IgD-negative memory B cell (primary cell): ENCODE measurements at regions not wholly inside any gene's neighbourhood (a gene's known extent, or its start where the extent isn't known, plus 50 kb on each side); places are given as distances from the start of the nearest gene placed in this dataset.
A peak's percentile ranks its signal among the peaks of the same experiment; 100 is the strongest.
"Not testable (repeated sequence)": the region's sequence is repeated elsewhere in the genome, so short reads cannot be mapped to it uniquely, and the experiment has no call there.

Source experiments
- H3K27ac Mint-ChIP-seq, 3 donors: one replicate each; pipeline ENCODE4 v1.8.0; 2020 to 2022; ENCODE audit warnings: mild to moderate bottlenecking in 3 of 3, mixed read lengths in 3 of 3, moderate library complexity in 1 of 3
- H3K27me3 Mint-ChIP-seq: one replicate; pipeline ENCODE4 v1.8.0; 2021; ENCODE audit warnings: mixed read lengths
- H3K36me3 Mint-ChIP-seq: one replicate; pipeline ENCODE4 v1.8.0; 2020; ENCODE audit warnings: mild to moderate bottlenecking, mixed read lengths
- H3K4me1 Mint-ChIP-seq, 3 donors: one replicate each; pipeline ENCODE4 v1.8.0; 2020 to 2022; ENCODE audit warnings: mixed read lengths in 3 of 3, mild to moderate bottlenecking in 1 of 3
- H3K4me3 Mint-ChIP-seq, 4 donors: one replicate each; pipeline ENCODE4 v1.8.0; 2020 to 2022; ENCODE audit warnings: mild to moderate bottlenecking in 4 of 4, mixed read lengths in 4 of 4, moderate library complexity in 3 of 4
- H3K9me3 Mint-ChIP-seq, 3 donors: one replicate each; pipeline ENCODE4 v1.8.0; 2020 to 2021; ENCODE audit warnings: mixed read lengths in 3 of 3, mild to moderate bottlenecking in 1 of 3

DNA sequence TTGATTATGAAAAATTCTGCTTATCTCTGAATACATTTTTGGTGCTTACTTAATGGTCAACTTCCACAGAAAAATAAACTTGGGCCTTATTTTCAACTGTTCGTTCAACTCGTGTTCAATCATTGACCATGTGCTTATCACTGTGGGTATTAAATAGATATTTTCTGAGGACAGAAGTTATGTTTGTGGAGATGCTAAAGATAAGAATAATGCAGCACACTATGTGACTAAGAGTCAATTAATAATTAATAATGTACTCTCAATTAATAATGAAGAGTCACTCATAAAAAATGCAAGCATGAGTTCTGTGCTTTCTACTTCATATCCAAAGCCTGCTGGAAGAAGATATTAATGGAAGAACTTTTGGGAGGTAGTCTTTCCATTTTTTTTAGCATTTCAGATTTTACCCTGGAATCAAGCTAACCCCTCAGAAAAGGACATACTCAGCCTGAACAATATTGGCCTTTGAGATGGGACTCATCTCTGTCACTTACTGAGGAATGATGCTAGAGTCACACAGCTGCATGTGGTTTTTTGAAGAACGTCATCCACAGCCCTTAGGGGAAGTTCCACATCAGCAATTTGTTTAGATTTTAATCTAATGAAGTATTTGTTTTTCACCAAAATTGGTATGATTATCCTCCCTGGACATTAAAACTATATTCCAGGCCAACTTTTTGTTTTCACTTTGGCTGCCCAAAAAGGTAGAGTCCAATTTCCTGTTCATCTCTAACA lies 191.9 kb upstream of the CRIM1 start:
- H3K27me3 Mint-ChIP-seq, result no peaks in the 10 kb centered on the region
- no peaks in the 10 kb centered on the region for H3K4me1 Mint-ChIP-seq
- H3K36me3 Mint-ChIP-seq, result no peaks in the 10 kb centered on the region
- no peaks in the 10 kb centered on the region for H3K9me3 Mint-ChIP-seq
- H3K4me3 Mint-ChIP-seq, result no peak overlapping the region
- H3K27ac Mint-ChIP-seq, result no peak overlapping the region

DNA sequence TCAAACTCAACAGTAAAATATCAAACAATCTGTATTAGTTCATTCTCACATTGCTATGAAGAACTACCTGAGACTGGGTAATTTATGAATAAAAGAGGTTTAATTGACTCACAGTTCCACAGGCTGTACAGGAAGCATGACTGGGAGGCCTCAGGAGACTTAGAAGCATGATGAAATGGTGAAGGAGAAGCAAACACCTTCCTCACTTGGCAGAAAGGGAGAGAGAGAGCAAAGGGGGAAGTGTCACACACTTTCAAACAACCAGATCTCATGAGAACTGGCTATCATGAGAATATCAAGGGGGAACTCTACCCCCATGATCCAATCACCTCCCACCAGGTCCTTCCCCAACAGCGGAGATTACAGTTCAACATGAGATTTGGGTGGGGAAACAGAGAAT lies 198.5 kb upstream of the CRIM1 start:
- not testable (repeated sequence) for H3K9me3 Mint-ChIP-seq, H3K27ac Mint-ChIP-seq, H3K4me1 Mint-ChIP-seq, H3K4me3 Mint-ChIP-seq, H3K27me3 Mint-ChIP-seq, H3K36me3 Mint-ChIP-seq

DNA sequence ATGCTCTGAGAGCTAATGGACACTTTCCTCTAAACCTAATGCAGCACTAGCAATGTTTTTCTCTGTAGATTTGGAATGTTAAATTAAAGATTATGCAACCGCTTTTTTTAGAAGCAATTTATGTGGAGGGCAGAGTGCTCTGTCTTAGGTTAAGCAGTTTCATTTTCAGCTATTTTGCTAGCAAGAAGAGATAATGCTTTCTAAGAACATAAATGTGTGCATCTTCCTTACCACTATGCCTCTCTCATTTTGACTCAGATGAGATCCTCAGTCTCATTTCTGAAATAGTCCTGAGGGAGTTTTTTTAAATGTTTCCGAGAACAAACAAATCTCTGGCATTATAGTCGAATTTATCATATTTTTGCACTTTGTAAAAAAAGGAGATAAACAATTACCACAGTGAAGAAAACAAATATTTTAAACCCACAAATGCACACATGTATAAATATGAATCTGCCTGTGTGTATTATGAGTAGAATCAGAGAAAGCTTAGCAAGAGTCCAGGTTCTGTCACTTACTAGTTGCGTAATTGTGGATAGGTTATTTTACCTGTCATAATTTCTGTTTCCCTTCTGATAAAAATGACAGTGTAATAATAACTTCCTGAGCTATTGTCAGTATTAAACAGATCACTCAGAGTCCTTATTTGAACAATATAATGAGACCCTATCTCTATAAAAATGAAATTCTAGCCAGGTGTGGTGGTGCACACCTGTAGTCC lies 207.7 kb upstream of the CRIM1 start:
- Mint-ChIP-seq H3K4me3 (no peak overlapping the region), H3K9me3 (peaks cover 0 to 2% (median 0%) of the 10 kb centered on the region in 3 donors), H3K27ac (no peak overlapping the region), H3K27me3 (no peaks in the 10 kb centered on the region), H3K36me3 (no peaks in the 10 kb centered on the region), H3K4me1 (no peaks in the 10 kb centered on the region)

DNA sequence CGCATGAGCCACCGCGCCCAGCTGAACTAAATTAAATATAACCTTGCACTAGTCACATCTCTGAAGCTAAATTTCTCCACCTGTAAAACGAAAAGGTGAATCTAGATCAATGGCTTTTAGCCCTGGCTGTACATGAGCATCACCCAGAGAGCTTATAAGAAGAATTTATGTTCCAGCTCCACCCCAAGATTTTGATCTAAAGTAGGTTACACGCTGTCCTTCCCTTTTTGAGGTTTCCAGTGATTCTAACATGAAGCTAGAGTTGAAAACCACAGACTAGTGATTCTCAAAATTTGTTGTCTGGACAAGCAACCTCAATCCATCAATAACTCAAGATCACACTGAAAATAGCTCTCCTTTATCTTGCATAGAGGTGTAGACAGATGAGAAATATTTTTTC lies 208.8 kb upstream of the CRIM1 start:
- no peaks in the 10 kb centered on the region for H3K4me1 Mint-ChIP-seq
- no peaks in the 10 kb centered on the region for H3K27me3 Mint-ChIP-seq
- no peak overlapping the region for H3K27ac Mint-ChIP-seq
- peaks cover 0 to 2% (median 0%) of the 10 kb centered on the region in 3 donors for H3K9me3 Mint-ChIP-seq
- H3K36me3 Mint-ChIP-seq, result no peaks in the 10 kb centered on the region
- peak overlapping the region in 1 of 4 donors; percentile 38 for H3K4me3 Mint-ChIP-seq

DNA sequence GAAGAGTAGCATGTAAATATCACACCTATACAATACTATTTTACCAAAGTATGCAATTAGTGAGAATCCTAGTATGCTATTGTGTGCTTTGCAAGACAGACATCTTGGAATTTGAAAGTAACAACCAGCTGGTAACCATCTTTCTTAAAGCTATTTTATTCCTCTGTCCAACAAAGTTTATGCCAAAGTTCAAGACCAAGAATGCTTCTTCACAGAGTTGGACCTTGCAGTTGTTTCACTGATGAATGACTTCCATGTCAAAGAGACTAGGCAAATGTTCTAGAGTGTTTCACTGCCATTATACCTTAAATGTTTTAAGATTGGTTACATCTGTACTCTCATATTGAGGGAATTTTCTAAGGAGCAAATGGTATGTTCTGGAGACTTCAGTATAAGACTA lies 215.2 kb upstream of the CRIM1 start:
- Mint-ChIP-seq H3K4me3 (peak overlapping the region in 1 of 4 donors; percentile 63), H3K9me3 (peaks cover 0 to 2% (median 0%) of the 10 kb centered on the region in 3 donors), H3K27ac (no peak overlapping the region)

DNA sequence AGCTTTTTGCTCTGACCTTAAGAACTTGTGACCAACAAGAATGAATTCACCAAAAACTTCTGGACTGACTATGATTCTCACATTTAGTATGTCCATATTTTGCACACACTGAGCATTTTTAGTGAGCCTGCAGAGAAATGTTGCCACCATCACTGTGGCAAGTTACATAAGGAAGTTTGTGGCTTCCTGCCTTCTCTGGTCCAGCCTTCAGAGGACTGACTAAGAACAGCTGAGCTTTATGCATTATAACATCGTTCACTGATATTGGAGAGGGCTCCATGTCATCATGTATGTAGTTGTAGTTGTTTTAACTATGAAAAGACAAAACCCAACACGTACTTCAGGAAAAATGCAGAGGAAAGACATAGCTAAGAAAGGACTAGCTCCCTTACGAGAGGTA lies 218.0 kb upstream of the CRIM1 start:
- Mint-ChIP-seq H3K27me3 (no peaks in the 10 kb centered on the region), H3K9me3 (no peaks in the 10 kb centered on the region), H3K36me3 (no peaks in the 10 kb centered on the region), H3K27ac (peak overlapping the region in 1 of 3 donors; percentile 41), H3K4me1 (no peaks in the 10 kb centered on the region), H3K4me3 (no peak overlapping the region)

More for the DNA sequence above, 215.2 kb upstream of the CRIM1 start:
- no peaks in the 10 kb centered on the region for H3K27me3 Mint-ChIP-seq
- no peaks in the 10 kb centered on the region for H3K4me1 Mint-ChIP-seq
- no peaks in the 10 kb centered on the region for H3K36me3 Mint-ChIP-seq

DNA sequence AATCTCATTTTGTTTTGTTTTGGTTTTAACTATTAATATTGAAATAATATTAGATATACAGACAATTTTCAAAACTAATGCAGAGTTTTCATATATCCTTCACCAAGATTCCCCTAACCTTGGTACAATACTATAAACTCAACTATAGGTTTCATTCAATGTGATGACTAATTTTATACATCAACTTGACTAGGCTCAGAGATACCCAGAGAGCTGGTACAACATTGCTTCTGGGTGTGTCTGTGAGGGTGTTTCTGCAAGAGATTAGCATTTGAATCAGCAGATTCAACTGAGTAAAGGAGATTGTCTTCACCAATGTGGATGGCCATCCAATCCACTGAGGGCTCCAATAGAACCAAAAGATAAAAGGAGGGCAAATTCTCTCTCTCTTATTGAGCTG lies 221.3 kb upstream of the CRIM1 start:
- Mint-ChIP-seq H3K9me3 (no peaks in the 10 kb centered on the region), H3K27me3 (peaks cover 4% of the 10 kb centered on the region), H3K27ac (no peak overlapping the region)

DNA sequence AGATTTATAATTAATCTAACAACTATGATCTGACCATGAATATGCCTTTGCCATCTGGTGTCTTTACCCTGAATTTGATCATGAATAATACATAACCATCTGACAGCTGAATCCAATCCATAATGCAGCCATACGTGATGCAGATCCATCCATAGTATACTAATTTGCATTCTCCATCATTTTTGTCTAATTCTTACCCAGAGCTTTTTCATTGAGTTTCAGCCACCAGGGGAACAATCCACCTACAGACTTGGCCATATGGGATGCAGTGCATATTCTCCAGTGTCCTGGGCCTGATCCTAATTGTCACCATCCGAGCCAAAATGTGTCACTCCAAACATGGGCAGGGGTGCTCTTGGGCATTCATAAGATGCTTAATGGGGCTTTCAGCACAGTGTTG lies 227.2 kb upstream of the CRIM1 start:
- Mint-ChIP-seq H3K27me3 (peaks cover 4% of the 10 kb centered on the region), H3K36me3 (no peaks in the 10 kb centered on the region), H3K9me3 (peaks cover 0 to 3% (median 2%) of the 10 kb centered on the region in 3 donors), H3K27ac (no peak overlapping the region), H3K4me1 (no peaks in the 10 kb centered on the region), H3K4me3 (no peak overlapping the region)

More for the DNA sequence above, 221.3 kb upstream of the CRIM1 start:
- Mint-ChIP-seq H3K36me3 (no peaks in the 10 kb centered on the region), H3K4me1 (no peaks in the 10 kb centered on the region), H3K4me3 (no peak overlapping the region)

DNA sequence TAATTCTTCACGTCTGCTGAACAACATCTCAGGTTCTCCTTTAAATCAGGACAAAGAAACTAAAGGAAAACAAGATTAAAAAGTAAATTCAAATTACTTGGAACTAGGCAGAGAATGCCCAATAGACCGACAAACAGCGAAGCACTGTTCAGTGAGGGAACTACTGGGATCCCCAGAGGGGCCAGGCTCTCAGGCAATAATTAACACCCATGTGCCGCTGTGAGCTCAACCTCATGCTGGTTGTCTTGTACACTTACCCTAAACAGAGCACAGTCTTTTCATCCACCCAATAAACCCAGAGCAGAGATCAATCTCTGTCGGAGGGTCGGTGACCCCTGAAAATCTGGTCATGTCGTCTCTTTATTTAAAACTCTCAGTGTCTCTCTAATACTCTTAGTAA lies 229.9 kb upstream of the CRIM1 start:
- Mint-ChIP-seq H3K27me3 (peaks cover 2% of the 10 kb centered on the region), H3K4me3 (no peak overlapping the region), H3K36me3 (peaks cover 2% of the 10 kb centered on the region), H3K27ac (no peak overlapping the region), H3K4me1 (no peaks in the 10 kb centered on the region), H3K9me3 (peaks cover 2 to 8% (median 7%) of the 10 kb centered on the region in 3 donors)

DNA sequence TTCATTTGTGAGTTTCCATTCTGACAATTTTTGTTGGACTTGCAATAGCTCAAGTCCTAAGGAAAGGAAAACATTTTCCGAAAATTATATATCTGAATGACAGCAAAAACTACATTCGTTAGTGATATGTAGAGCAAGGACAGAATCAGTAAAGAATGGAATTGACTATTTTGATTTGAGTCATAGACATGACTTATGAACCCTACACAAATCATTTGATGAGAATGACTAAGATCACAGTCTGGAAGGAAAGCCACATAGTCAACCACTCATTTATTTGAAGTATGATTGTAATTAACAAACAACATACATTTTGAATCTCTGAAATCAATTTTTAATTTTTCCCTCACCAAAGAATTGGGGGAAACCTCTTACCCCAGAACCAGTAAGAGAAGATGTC lies 231.6 kb upstream of the CRIM1 start:
- Mint-ChIP-seq H3K27me3 (no peaks in the 10 kb centered on the region), H3K4me3 (no peak overlapping the region), H3K36me3 (peaks cover 2% of the 10 kb centered on the region), H3K9me3 (peaks cover 2 to 8% (median 7%) of the 10 kb centered on the region in 3 donors), H3K4me1 (no peaks in the 10 kb centered on the region), H3K27ac (no peak overlapping the region)

DNA sequence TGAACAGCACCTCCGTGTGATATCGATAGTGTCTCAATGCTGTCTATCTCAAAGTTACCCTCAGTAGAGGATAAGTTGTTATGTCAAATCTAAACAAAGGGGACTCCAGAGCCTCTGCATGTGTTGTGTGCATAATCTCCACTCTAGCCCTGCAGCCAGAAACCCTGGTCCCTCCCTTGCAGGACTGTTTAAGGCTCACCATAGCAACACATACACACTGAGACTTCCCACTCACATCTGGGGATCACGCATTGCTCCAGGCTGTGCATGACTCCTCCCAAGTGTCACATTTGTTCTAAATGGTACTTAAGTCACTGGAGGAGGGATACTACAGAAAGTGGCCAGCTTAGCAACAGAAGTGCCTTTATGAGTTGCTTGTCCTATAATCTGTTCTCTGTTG lies 258.6 kb upstream of the CRIM1 start:
- Mint-ChIP-seq H3K27me3 (no peaks in the 10 kb centered on the region), H3K36me3 (no peaks in the 10 kb centered on the region), H3K27ac (no peak overlapping the region), H3K4me1 (no peaks in the 10 kb centered on the region), H3K4me3 (no peak overlapping the region), H3K9me3 (peaks cover 8 to 10% (median 9%) of the 10 kb centered on the region in 3 donors)

DNA sequence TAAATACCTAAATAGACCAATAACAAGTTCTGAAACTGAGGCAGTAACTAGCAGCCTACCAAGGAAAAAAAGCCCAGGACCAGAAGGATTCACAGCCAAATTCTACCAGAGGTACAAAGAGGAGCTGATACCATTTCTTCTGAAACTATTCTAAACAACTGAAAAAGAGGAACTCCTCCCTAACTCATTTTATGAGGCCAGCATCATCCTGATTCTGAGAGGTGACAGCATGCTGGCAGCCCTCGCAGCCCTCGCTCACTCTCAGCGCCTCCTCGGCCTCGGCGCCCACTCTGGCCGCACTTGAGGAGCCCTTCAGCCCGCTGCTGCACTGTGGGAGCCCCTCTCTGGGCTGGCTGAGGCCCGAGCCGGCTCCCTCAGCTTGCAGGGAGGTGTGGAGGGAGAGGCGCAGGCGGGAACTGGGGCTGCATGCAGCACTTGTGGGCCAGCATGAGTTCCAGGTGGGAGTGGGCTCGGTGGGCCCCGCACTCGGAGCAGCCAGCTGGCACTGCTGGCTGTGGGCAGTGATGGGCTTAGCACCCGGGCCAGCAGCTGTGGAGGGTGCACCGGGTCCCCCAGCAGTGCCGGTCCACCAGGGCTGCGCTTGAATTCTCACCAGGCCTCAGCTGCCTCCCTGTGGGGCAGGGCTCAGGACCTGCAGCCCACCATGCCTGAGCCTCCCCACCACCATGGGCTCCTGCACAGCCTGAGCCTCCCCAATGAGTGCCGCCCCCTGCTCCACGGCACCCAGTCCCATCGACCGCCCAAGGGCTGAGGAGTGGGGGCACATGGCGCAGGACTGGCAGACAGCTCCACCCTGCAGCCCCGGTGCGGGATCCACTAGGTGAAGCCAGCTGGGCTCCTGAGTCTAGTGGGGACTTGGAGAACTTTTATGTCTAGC lies 263.5 kb upstream of the CRIM1 start:
- H3K27ac Mint-ChIP-seq, H3K4me3 Mint-ChIP-seq: not testable (repeated sequence)

DNA sequence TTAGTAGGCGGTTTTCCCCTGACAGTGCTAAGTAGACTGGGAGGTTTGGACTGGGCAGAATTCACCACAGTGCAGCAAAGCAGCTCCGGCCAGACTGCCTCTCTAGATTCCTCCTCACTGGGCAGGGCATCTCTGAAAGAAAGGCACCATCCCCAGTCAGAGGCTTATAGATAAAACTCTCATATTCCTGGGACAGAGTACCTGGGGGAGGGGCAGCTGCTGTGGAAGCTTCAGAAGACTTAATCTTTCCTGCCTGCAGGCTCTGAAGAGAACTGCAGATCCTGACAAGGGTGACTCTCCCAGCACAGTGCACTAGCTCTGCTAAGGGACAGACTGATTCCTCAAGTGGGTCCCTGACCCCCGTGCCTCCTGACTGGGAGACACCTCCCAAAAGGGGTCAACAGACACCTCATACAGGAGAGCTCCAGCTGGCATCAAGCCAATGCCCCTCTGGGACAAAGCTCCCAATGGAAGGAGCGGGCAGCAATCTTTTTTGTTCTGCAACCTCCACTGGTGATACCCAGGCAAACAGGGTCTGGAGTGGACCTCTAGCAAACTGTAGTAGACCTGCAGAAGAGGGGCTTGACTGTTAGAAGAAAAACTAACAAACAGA lies 266.8 kb upstream of the CRIM1 start:
- peaks cover 1 to 17% (median 9%) of the 10 kb centered on the region in 3 donors for H3K9me3 Mint-ChIP-seq
- no peaks in the 10 kb centered on the region for H3K27me3 Mint-ChIP-seq
- no peaks in the 10 kb centered on the region for H3K4me1 Mint-ChIP-seq
- H3K27ac Mint-ChIP-seq, result no peak overlapping the region
- no peaks in the 10 kb centered on the region for H3K36me3 Mint-ChIP-seq
- no peak overlapping the region for H3K4me3 Mint-ChIP-seq

More for the DNA sequence above, 263.5 kb upstream of the CRIM1 start:
- H3K9me3 Mint-ChIP-seq, result peaks cover 11 to 16% (median 11%) of the 10 kb centered on the region in 3 donors
- H3K4me1 Mint-ChIP-seq, H3K27me3 Mint-ChIP-seq, H3K36me3 Mint-ChIP-seq: not testable (repeated sequence)

DNA sequence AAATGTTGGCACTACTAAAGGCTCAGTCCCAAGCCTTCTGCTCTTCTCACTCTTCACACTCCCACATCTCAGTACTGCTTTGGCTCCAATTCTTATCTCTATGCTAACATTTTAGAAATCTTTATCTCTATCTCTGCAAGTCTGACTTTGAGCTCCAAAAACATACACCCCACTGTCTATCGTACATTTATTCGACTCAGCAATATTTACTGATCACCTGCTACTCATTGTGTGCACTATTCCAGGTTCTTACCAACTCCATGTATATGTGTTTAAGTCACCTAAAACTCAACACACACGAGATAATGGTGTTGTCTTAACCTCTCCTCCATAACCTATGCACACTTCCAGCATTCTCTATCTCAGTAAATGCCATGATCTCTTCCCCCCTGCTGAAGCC lies 268.2 kb upstream of the CRIM1 start:
- H3K9me3 Mint-ChIP-seq, result peaks cover 1 to 15% (median 6%) of the 10 kb centered on the region in 3 donors
- H3K36me3 Mint-ChIP-seq, result no peaks in the 10 kb centered on the region
- no peaks in the 10 kb centered on the region for H3K27me3 Mint-ChIP-seq
- no peak overlapping the region for H3K4me3 Mint-ChIP-seq
- no peak overlapping the region for H3K27ac Mint-ChIP-seq
- H3K4me1 Mint-ChIP-seq, result no peaks in the 10 kb centered on the region

DNA sequence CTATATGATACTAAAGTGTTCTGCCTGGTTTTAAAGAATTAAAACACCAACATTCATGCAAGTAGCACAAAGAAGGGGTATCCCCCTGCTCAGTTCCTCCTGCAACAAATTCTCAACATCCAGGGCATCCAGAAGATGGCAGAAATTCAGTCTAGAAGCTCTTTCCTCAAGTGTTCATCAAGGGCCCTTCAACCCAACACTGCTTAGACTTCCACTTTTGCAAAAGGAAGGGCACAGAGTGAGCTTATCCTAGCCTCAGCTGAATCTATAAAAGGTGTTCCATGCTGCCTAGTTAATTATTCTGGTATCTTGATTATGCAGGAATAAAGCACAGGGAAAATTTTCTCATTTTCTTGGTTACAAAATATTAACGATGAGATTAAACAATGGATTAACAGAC lies 275.8 kb upstream of the CRIM1 start:
- Mint-ChIP-seq H3K4me3 (no peak overlapping the region), H3K27me3 (no peaks in the 10 kb centered on the region), H3K36me3 (no peaks in the 10 kb centered on the region), H3K9me3 (peaks cover 0 to 6% (median 0%) of the 10 kb centered on the region in 3 donors), H3K4me1 (no peaks in the 10 kb centered on the region), H3K27ac (no peak overlapping the region)
